Breast epithelium (tissue), 3 donors: ENCODE measurements at regions not wholly inside any gene's neighbourhood (a gene's known extent, or its start where the extent isn't known, plus 50 kb on each side); places are given as distances from the start of the nearest gene placed in this dataset.

Experiments used
- POLR2A ChIP-seq: fragments of 450-650 bp; IDR thresholded peaks from one replicate; pipeline ENCODE4 v1.6.1; 2016; ENCODE audit warnings: antibody characterized with exemption, mild to moderate bottlenecking, moderate library complexity
- POLR2AphosphoS5 ChIP-seq, 3 donors: sonication (generic); formaldehyde crosslinking; IDR thresholded peaks; one replicate each; pipeline ENCODE4 v1.6.1; 2017; ENCODE audit warnings: antibody characterized with exemption in 3 of 3

- TF ChIP-seq POLR2AphosphoS5 (IDR thresholded peaks at IDR 0.05) (no peak), POLR2A (no peak)
Measured at GRCh38 chr7:80047856-80048459, 86.7 kb upstream of the GNAI1 start.
